PFSK-1 (cell line): ENCODE measurements at regions not wholly inside any gene's neighbourhood (a gene's known extent, or its start where the extent isn't known, plus 50 kb on each side); places are given as distances from the start of the nearest gene placed in this dataset.

Source experiments
- FOXP2 ChIP-seq: optimal IDR thresholded peaks from 2 replicates; pipeline ENCODE3; 2011; ENCODE audit warnings: borderline replicate concordance, control low read depth, inconsistent platforms; ENCODE audit not compliant: insufficient read depth; ENCODE audit errors: extremely low read length, extremely low read depth
- POLR2AphosphoS5 ChIP-seq: IDR thresholded peaks from 2 replicates; pipeline ENCODE4 v1.6.1; 2012; ENCODE audit warnings: low read depth, mild to moderate bottlenecking, control low read depth, low read length, moderate library complexity
- SIN3A ChIP-seq: IDR thresholded peaks from 2 replicates; pipeline ENCODE4 v1.6.1; 2012; ENCODE audit warnings: mild to moderate bottlenecking, low read length, moderate library complexity, borderline replicate concordance; ENCODE audit not compliant: insufficient read depth
- TAF1 ChIP-seq: IDR thresholded peaks from 2 replicates; pipeline ENCODE4 v1.6.1; 2012; ENCODE audit warnings: low read length, control low read depth, borderline replicate concordance; ENCODE audit not compliant: insufficient read depth
- TF ChIP-seq, protein P1 (sequence below), 2 experiments: IDR thresholded peaks; 2 replicates each; pipeline versions ENCODE4 v1.6.1 to v1.8.0; 2011 to 2012; ENCODE audit warnings: low read depth in 2 of 2, low read length in 2 of 2, control low read depth in 1 of 2, inconsistent platforms in 1 of 2, mild to moderate bottlenecking in 1 of 2, moderate library complexity in 1 of 2; ENCODE audit not compliant: insufficient read depth in 1 of 2

DNA sequence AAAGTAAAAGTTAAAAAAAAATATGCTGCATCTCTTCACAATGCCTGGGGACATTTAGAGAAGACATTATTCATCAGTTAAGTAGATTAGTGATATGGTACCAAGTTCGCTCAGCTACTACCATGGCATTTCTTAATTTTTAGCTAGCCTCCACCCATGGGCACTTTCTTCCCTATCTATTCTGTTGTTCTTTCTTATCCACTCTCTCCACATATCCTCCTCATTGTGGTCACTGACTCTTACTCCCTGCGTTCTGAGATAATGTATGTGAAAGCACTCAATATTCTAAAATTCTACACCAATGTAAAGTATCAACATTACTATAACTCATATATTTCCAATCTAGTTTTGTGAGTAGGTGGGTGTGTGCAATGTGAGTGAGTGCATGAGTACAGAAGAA is 609.7 kb upstream of the DAB2 start:
- no peak for TF ChIP-seq TAF1
- no peak for TF ChIP-seq SIN3A
- no peak for TF ChIP-seq POLR2AphosphoS5

- no peak for TF ChIP-seq TAF1
- no peak for TF ChIP-seq FOXP2
- TF ChIP-seq POLR2AphosphoS5: no peak
- no peak for TF ChIP-seq SIN3A
- TF ChIP-seq, protein P1, sequence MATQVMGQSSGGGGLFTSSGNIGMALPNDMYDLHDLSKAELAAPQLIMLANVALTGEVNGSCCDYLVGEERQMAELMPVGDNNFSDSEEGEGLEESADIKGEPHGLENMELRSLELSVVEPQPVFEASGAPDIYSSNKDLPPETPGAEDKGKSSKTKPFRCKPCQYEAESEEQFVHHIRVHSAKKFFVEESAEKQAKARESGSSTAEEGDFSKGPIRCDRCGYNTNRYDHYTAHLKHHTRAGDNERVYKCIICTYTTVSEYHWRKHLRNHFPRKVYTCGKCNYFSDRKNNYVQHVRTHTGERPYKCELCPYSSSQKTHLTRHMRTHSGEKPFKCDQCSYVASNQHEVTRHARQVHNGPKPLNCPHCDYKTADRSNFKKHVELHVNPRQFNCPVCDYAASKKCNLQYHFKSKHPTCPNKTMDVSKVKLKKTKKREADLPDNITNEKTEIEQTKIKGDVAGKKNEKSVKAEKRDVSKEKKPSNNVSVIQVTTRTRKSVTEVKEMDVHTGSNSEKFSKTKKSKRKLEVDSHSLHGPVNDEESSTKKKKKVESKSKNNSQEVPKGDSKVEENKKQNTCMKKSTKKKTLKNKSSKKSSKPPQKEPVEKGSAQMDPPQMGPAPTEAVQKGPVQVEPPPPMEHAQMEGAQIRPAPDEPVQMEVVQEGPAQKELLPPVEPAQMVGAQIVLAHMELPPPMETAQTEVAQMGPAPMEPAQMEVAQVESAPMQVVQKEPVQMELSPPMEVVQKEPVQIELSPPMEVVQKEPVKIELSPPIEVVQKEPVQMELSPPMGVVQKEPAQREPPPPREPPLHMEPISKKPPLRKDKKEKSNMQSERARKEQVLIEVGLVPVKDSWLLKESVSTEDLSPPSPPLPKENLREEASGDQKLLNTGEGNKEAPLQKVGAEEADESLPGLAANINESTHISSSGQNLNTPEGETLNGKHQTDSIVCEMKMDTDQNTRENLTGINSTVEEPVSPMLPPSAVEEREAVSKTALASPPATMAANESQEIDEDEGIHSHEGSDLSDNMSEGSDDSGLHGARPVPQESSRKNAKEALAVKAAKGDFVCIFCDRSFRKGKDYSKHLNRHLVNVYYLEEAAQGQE (IDR thresholded peaks at IDR 0.05; ENCODE audit: insufficient read depth in 1 of 2, low read depth in 2 of 2, low read length in 2 of 2): no peak
Measured at GRCh38 chr5:40033411-40033810, 608.6 kb upstream of the DAB2 start.

DNA sequence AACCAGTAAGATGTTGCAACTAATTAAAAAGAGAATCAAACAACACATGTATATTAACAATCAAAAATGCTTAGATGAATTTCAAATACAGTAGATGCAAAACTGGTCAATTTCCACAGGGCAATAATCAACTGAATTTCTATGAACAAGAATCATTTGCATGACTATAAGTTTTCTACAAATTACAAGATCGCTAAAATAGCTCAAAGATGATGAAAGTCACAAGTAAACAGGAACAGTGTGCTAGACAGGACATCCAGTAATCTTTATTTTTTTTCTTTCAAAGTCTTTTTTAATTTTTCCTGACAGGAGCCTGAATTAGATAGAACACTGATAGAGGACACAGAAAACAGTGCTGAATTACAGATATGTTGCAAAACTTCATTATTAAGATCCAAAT is 608.2 kb upstream of the DAB2 start:
- TF ChIP-seq, protein P1 (IDR thresholded peaks at IDR 0.05; ENCODE audit: insufficient read depth in 1 of 2, low read depth in 2 of 2, low read length in 2 of 2): no peak
- TF ChIP-seq POLR2AphosphoS5: no peak
- no peak for TF ChIP-seq SIN3A
- no peak for TF ChIP-seq TAF1
- TF ChIP-seq FOXP2: no peak

GRCh38 chr5:40030661-40031060 is 605.9 kb upstream of the DAB2 start:
- TF ChIP-seq SIN3A: no peak
- no peak for TF ChIP-seq POLR2AphosphoS5
- no peak for TF ChIP-seq FOXP2
- TF ChIP-seq, protein P1 (IDR thresholded peaks at IDR 0.05; ENCODE audit: insufficient read depth in 1 of 2, low read depth in 2 of 2, low read length in 2 of 2): no peak
- no peak for TF ChIP-seq TAF1

GRCh38 chr5:40029711-40030495 is 605.1 kb upstream of the DAB2 start:
- TF ChIP-seq POLR2AphosphoS5 (no peak), FOXP2 (no peak), TAF1 (no peak), SIN3A (no peak)
- TF ChIP-seq, protein P1 (IDR thresholded peaks at IDR 0.05; ENCODE audit: insufficient read depth in 1 of 2, low read depth in 2 of 2, low read length in 2 of 2): no peak
